Limb (tissue), 2 donors: ENCODE measurements at regions not wholly inside any gene's neighbourhood (a gene's known extent, or its start where the extent isn't known, plus 50 kb on each side); places are given as distances from the start of the nearest gene placed in this dataset.

ENCODE experiments used
- DNase-seq, 2 donors: peaks; one replicate each; pipeline ENCODE4 v3.0.0-alpha.2; 2016; ENCODE audit errors: extremely low spot score in 2 of 2

- DNase-seq: no peak
Measured at GRCh38 chr15:39330061-39330460, 250.8 kb upstream of the THBS1 start.

- DNase-seq: no peak
Measured at GRCh38 chr15:39331584-39331983, 249.3 kb upstream of the THBS1 start.

GRCh38 chr15:39332846-39333245 is 248.0 kb upstream of the THBS1 start:
- DNase-seq: no peak

GRCh38 chr15:39333393-39333792 is 247.5 kb upstream of the THBS1 start:
- no peak for DNase-seq

GRCh38 chr15:39333896-39334295 is 247.0 kb upstream of the THBS1 start:
- no peak for DNase-seq

- no peak for DNase-seq
Measured at GRCh38 chr15:39336926-39337325, 244.0 kb upstream of the THBS1 start.

GRCh38 chr15:39338251-39338650 is 242.6 kb upstream of the THBS1 start:
- DNase-seq: no peak

GRCh38 chr15:39340903-39341645 is 239.8 kb upstream of the THBS1 start:
- no peak for DNase-seq

- no peak for DNase-seq
Measured at GRCh38 chr15:39344662-39345141, 236.2 kb upstream of the THBS1 start.

GRCh38 chr15:39345176-39345575 is 235.7 kb upstream of the THBS1 start:
- no peak for DNase-seq

- no peak for DNase-seq
Measured at GRCh38 chr15:39347453-39347852, 233.4 kb upstream of the THBS1 start.

GRCh38 chr15:39350785-39351184 is 230.1 kb upstream of the THBS1 start:
- DNase-seq: no peak

- no peak for DNase-seq
Measured at GRCh38 chr15:39354189-39354588, 226.7 kb upstream of the THBS1 start.

- DNase-seq: no peak
Measured at GRCh38 chr15:39357480-39358268, 223.2 kb upstream of the THBS1 start.

- DNase-seq: no peak
Measured at GRCh38 chr15:39358441-39359041, 222.3 kb upstream of the THBS1 start.

- no peak for DNase-seq
Measured at GRCh38 chr15:39359771-39360170, 221.1 kb upstream of the THBS1 start.

GRCh38 chr15:39360452-39360851 is 220.4 kb upstream of the THBS1 start:
- no peak for DNase-seq

- no peak for DNase-seq
Measured at GRCh38 chr15:39361497-39361896, 219.4 kb upstream of the THBS1 start.

- peak; percentile 67 to 76 for DNase-seq
Measured at GRCh38 chr15:39362821-39363561, 217.9 kb upstream of the THBS1 start.

- no peak for DNase-seq
Measured at GRCh38 chr15:39363761-39364586, 216.9 kb upstream of the THBS1 start.

- no peak for DNase-seq
Measured at GRCh38 chr15:39364721-39365120, 216.2 kb upstream of the THBS1 start.
